K562 (cell line): ENCODE measurements at regions not wholly inside any gene's neighbourhood (a gene's known extent, or its start where the extent isn't known, plus 50 kb on each side); places are given as distances from the start of the nearest gene placed in this dataset.

Experiments used
- ATAC-seq: fragments of 200-7000 bp; cut with Tn5 transposase; 3 replicates; pipeline ENCODE4 v1.9.1; 2020; ENCODE audit warnings: moderate library complexity
- BruUV-seq: library from RNA; stranded (reverse); fragments of 400-500 nt; replicated peaks from 2 replicates; lab custom pipeline; 2021; lab: Mats Ljungman, UMichigan
- CTCF ChIA-PET: fragments of 300-600 bp; formaldehyde crosslinking; extraction: SDS; loops from one replicate; lab custom pipeline; 2021; ENCODE audit warnings: low intra/inter-chr PET ratio; lab: Yijun Ruan, JAX
- POLR2A ChIA-PET: fragments of 300-600, 350-650 bp; sonication (Branson Sonifier 250); formaldehyde crosslinking; extraction: SDS; loops from one replicate; lab custom pipeline; 2021; ENCODE audit warnings: antibody characterized with exemption, inconsistent platforms; lab: Yijun Ruan, JAX
- DNase-seq, 4 experiments: peaks; one replicate each; pipeline versions ENCODE4 v3.0.0 to v3.0.0-alpha.2; 2011 to 2018; ENCODE audit warnings: low spot score in 3 of 4, mixed read lengths in 3 of 4; ENCODE audit errors: extremely low read depth in 1 of 4
- FAIRE-seq: peaks from 2 replicates; lab custom pipeline; 2011; peaks lifted over from hg19 to GRCh38; lab: Jason Lieb, UNC
- H2AFZ ChIP-seq: 2 replicates; pipeline ENCODE4 v1.6.0; 2011; ENCODE audit warnings: low read depth, low read length, control low read depth, inconsistent platforms
- H3K27ac ChIP-seq: fragments of 200-600 bp; 3 replicates; pipeline ENCODE4 v1.8.0; 2011; ENCODE audit warnings: low read depth, mild to moderate bottlenecking, control low read depth, inconsistent platforms, low read length, moderate library complexity, mixed read lengths; ENCODE audit errors: extremely low read depth
- H3K27me3 ChIP-seq, 2 experiments: fragments of 300-600 bp in 1 of 2; 2 replicates in 1 of 2; 3 replicates in 1 of 2; pipeline versions ENCODE4 v1.6.0 to v1.8.0; 2011; ENCODE audit warnings: inconsistent platforms in 2 of 2, low read length in 2 of 2, mild to moderate bottlenecking in 1 of 2, mixed read lengths in 1 of 2, moderate library complexity in 1 of 2; ENCODE audit not compliant: control insufficient read depth in 2 of 2, insufficient read depth in 2 of 2
- H3K36me3 ChIP-seq: fragments of 300-600 bp; 3 replicates; pipeline ENCODE4 v1.8.0; 2011; ENCODE audit warnings: mild to moderate bottlenecking, low read length, inconsistent platforms; ENCODE audit not compliant: control insufficient read depth, insufficient read depth
- H3K4me1 ChIP-seq, 2 experiments: fragments of 200-600 bp in 1 of 2; replicated peaks in 1 of 2; 2 replicates in 1 of 2; 3 replicates in 1 of 2; pipeline versions ENCODE4 v1.5.1 to v1.8.0; 2011; ENCODE audit warnings: inconsistent platforms in 2 of 2, low read length in 2 of 2, mild to moderate bottlenecking in 1 of 2, mixed read lengths in 1 of 2, moderate library complexity in 1 of 2; ENCODE audit not compliant: control insufficient read depth in 2 of 2, insufficient read depth in 2 of 2
- H3K4me2 ChIP-seq: 2 replicates; pipeline ENCODE4 v1.6.1; 2011; ENCODE audit warnings: low read length, control low read depth, inconsistent platforms, mixed read lengths; ENCODE audit not compliant: insufficient read depth
- H3K4me3 ChIP-seq: fragments of 200-600 bp; sonication (generic), shearing (Covaris generic); 2 replicates; pipeline ENCODE4 v1.5.1; 2016; ENCODE audit warnings: control low read depth, inconsistent platforms
- H3K79me2 ChIP-seq: fragments of 200-600 bp; 3 replicates; pipeline ENCODE4 v1.8.0; 2011; ENCODE audit warnings: low read length, inconsistent platforms; ENCODE audit not compliant: control insufficient read depth, insufficient read depth
- H3K9ac ChIP-seq, 2 experiments: 2 replicates each; pipeline versions ENCODE4 v1.6.0 to v1.6.1; 2011; ENCODE audit warnings: low read depth in 2 of 2, low read length in 2 of 2, control low read depth in 1 of 2, inconsistent platforms in 1 of 2, mild to moderate bottlenecking in 1 of 2, mixed read lengths in 1 of 2; ENCODE audit not compliant: insufficient read depth in 1 of 2
- H3K9me1 ChIP-seq: one replicate; pipeline ENCODE4 v1.6.0; 2011; ENCODE audit warnings: inconsistent platforms, mild to moderate bottlenecking, low read length, moderate library complexity; ENCODE audit not compliant: control insufficient read depth, insufficient read depth
- H3K9me3 ChIP-seq: replicated peaks from 2 replicates; pipeline ENCODE4 v1.5.1; 2011; ENCODE audit warnings: low read depth, low read length, inconsistent platforms; ENCODE audit not compliant: control insufficient read depth, insufficient read depth
- H4K20me1 ChIP-seq: replicated peaks from 2 replicates; pipeline ENCODE4 v1.6.1; 2011; ENCODE audit warnings: low read length, inconsistent platforms, mixed read lengths; ENCODE audit not compliant: control insufficient read depth, insufficient read depth
- FOS ChIP-seq: IDR thresholded peaks from 3 replicates; pipeline ENCODE4 v1.6.1; 2011; ENCODE audit not compliant: insufficient read length; ENCODE audit errors: extremely low read depth
- MEF2A ChIP-seq: IDR thresholded peaks from 2 replicates; pipeline ENCODE4 v1.6.1; 2011; ENCODE audit warnings: low read depth, mild to moderate bottlenecking, low read length, moderate library complexity; ENCODE audit not compliant: control insufficient read depth
- ZNF668 ChIP-seq: fragments of 250-450 bp; sonication (Bioruptor Pico); IDR thresholded peaks from 2 replicates; pipeline ENCODE4 v1.8.0; 2022; ENCODE audit warnings: mild to moderate bottlenecking, inconsistent platforms
- in situ Hi-C: fragments of 300-500 bp; cut with MboI; formaldehyde crosslinking; loops from 4 replicates; pipeline ENCODE4 v1.15.0; 2018; ENCODE audit warnings: inconsistent platforms, mixed read lengths
- intact Hi-C: fragments of 100-400 bp; cut with micrococcal nuclease; formaldehyde crosslinking; loops from 2 replicates; pipeline ENCODE4 v1.14.2; 2022
- TF ChIP-seq, protein P1 (sequence below), 2 experiments: fragments of 200-800 bp in 1 of 2; sonication (Bioruptor generic) in 1 of 2; sonication (generic) in 1 of 2; formaldehyde crosslinking in 1 of 2; IDR thresholded peaks in 1 of 2; conservative IDR thresholded peaks in 1 of 2; 2 replicates each; pipeline versions ENCODE4 v1.5.0 to v1.6.1; 2016 to 2020; ENCODE audit warnings: missing compliant biosample characterization in 1 of 2, missing genetic modification characterization in 1 of 2, missing genetic modification reagents in 1 of 2
- TF ChIP-seq, protein P2 (sequence below): fragments of 250-450 bp; sonication (Bioruptor Pico); IDR thresholded peaks from 2 replicates; pipeline ENCODE4 v1.5.1; 2021; ENCODE audit warnings: mild to moderate bottlenecking

DNA sequence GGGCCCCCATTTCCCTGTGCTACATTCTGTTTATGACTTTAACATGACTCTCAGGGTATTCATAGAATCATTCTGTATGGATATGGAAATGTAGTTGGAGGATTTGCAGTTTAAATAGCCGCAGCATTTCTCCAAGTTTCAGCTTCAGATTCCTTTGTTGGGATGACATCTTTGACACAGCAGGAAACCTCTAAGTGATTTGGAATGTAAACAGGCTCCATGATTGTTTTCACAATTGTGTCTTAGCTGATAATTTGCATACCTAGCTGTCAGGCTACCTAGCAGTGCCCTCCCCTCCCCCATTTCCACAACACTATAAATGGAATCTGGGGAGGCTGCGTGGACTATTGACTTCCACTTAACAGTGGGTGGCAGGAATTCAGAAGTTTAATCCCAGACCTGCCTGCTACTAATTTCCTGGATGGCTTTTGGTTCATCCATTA lies 290.2 kb downstream of the HLX start (continued):
- TF ChIP-seq, protein P1, sequence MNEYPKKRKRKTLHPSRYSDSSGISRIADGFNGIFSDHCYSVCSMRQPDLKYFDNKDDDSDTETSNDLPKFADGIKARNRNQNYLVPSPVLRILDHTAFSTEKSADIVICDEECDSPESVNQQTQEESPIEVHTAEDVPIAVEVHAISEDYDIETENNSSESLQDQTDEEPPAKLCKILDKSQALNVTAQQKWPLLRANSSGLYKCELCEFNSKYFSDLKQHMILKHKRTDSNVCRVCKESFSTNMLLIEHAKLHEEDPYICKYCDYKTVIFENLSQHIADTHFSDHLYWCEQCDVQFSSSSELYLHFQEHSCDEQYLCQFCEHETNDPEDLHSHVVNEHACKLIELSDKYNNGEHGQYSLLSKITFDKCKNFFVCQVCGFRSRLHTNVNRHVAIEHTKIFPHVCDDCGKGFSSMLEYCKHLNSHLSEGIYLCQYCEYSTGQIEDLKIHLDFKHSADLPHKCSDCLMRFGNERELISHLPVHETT (CRISPR knock-in tag; conservative IDR thresholded peaks at IDR 0.05 in 1 of 2, IDR thresholded peaks at IDR 0.05 in 1 of 2) = no peak
- TF ChIP-seq MEF2A = no peak
- TF ChIP-seq, protein P2, sequence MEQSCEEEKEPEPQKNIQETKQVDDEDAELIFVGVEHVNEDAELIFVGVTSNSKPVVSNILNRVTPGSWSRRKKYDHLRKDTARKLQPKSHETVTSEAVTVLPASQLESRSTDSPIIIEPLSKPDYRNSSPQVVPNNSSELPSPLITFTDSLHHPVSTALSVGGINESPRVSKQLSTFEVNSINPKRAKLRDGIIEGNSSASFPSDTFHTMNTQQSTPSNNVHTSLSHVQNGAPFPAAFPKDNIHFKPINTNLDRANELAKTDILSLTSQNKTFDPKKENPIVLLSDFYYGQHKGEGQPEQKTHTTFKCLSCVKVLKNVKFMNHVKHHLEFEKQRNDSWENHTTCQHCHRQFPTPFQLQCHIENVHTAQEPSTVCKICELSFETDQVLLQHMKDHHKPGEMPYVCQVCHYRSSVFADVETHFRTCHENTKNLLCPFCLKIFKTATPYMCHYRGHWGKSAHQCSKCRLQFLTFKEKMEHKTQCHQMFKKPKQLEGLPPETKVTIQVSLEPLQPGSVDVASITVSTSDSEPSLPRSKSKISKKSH = no peak
- no peak for TF ChIP-seq ZNF668 (CRISPR knock-in tag)

DNA sequence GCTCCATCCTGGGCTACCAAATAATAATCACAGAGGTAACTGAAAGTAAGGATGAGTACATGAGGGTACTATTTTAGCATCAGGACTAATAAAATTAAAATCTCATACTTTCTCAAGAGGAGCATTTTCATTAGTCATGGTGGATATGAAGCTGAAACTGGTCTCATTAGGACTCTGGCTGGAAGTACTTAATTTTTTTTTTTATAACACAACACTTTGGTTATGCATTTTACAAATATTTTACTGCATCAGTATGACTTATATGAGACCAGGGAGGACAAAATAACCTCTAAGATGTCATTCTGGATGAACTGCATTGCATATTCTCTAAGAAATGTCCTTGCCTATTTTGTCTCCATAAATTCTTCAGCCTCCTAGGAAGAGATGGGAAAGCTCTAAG lies 290.9 kb downstream of the HLX start:
- H3K27me3 ChIP-seq = no peaks in the 10 kb centered on the region
- in situ Hi-C loops (no loop called here), intact Hi-C loops (no loop called here)
- BruUV-seq = no TSS peak
- no peak for TF ChIP-seq FOS
- POLR2A ChIA-PET = no interaction called here
- no peaks in the 10 kb centered on the region for H4K20me1 ChIP-seq
- H3K9me3 ChIP-seq = no peaks in the 10 kb centered on the region; the same call in 1 of the 2 replicates
- H3K9me1 ChIP-seq = no peaks in the 10 kb centered on the region
- no peaks in the 10 kb centered on the region for H3K36me3 ChIP-seq
- CTCF ChIA-PET = no interaction called here
- no peak overlapping the region for H3K4me2 ChIP-seq
- no peak overlapping the region for H2AFZ ChIP-seq
- H3K4me3 ChIP-seq = no peak overlapping the region
- DNase-seq (no peak), ATAC-seq (no peak), FAIRE-seq (no peak)
- no peaks in the 10 kb centered on the region for H3K4me1 ChIP-seq
- H3K27ac ChIP-seq = no peak overlapping the region
- no peaks in the 10 kb centered on the region for H3K79me2 ChIP-seq
- H3K9ac ChIP-seq = no peak overlapping the region
